ENCODE measurements at regions not wholly inside any gene's neighbourhood (a gene's known extent, or its start where the extent isn't known, plus 50 kb on each side); places are given as distances from the start of the nearest gene placed in this dataset.
"Not testable (repeated sequence)": the region's sequence is repeated elsewhere in the genome, so short reads cannot be mapped to it uniquely, and the experiment has no call there.

GRCh38 chr1:105260001-105260400 is 1510.3 kb downstream of the AMY1C start:
- H3K4me3 ChIP-seq (replicated peaks in 1 of 2; ENCODE audit: low read depth in 2 of 2, low read length in 2 of 2): no peak overlapping the region
- no peak for DNase-seq (ENCODE audit: low read depth in 2 of 2)
- TF ChIP-seq, protein P1, sequence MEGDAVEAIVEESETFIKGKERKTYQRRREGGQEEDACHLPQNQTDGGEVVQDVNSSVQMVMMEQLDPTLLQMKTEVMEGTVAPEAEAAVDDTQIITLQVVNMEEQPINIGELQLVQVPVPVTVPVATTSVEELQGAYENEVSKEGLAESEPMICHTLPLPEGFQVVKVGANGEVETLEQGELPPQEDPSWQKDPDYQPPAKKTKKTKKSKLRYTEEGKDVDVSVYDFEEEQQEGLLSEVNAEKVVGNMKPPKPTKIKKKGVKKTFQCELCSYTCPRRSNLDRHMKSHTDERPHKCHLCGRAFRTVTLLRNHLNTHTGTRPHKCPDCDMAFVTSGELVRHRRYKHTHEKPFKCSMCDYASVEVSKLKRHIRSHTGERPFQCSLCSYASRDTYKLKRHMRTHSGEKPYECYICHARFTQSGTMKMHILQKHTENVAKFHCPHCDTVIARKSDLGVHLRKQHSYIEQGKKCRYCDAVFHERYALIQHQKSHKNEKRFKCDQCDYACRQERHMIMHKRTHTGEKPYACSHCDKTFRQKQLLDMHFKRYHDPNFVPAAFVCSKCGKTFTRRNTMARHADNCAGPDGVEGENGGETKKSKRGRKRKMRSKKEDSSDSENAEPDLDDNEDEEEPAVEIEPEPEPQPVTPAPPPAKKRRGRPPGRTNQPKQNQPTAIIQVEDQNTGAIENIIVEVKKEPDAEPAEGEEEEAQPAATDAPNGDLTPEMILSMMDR (IDR thresholded peaks at IDR 0.05; ENCODE audit: low read depth, low read length): no peak

DNA sequence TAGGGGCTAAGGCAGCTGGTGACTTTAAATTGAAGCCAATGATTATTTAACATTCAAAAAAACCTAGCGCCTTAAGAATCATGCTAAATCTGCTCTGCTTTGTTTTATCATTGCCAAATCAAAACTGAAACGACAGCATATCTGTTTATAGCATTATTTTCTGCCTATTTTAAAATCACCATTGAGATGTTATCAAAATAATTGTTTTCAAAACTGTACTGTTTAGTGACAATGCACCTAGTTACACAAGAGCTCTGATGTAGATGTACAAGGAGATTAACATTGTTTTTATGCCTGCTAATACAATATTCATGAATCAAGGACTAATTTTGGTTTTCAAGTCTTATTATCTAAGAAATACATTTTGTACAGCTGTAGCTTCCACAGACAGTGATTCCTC is 1521.3 kb downstream of the AMY1C start:
- TF ChIP-seq, protein P1 (IDR thresholded peaks at IDR 0.05; ENCODE audit: low read depth, low read length): no peak
- no peak for DNase-seq (ENCODE audit: low read depth in 2 of 2)
- no peak overlapping the region for H3K4me3 ChIP-seq (replicated peaks in 1 of 2; ENCODE audit: low read depth in 2 of 2, low read length in 2 of 2)

DNA sequence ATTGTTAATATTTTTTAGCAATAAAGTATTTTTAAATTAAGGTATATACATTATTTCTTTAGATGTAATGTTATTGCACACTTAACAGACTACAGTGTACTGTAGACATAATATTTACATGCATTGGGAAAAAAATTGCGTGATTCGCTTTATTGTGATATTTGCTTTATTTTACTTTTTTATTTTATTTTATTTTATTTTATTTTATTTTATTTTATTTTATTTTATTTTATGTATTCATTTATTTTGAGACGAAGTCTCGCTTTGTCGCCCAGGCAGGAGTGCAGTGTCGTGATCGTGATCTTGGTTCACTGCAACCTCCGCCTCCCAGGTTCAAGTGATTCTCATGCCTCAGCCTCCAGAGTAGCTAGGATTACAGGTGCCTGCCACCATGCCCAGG is 1522.7 kb downstream of the AMY1C start:
- not testable (repeated sequence) for DNase-seq (ENCODE audit: low read depth in 2 of 2); H3K4me3 ChIP-seq (replicated peaks in 1 of 2; ENCODE audit: low read depth in 2 of 2, low read length in 2 of 2)

GRCh38 chr1:105294838-105295237 is 1545.1 kb downstream of the AMY1C start:
- no peak for DNase-seq (ENCODE audit: low read depth in 2 of 2)
- TF ChIP-seq, protein P1 (IDR thresholded peaks at IDR 0.05; ENCODE audit: low read depth, low read length): no peak
- no peak overlapping the region for H3K4me3 ChIP-seq (replicated peaks in 1 of 2; ENCODE audit: low read depth in 2 of 2, low read length in 2 of 2)

DNA sequence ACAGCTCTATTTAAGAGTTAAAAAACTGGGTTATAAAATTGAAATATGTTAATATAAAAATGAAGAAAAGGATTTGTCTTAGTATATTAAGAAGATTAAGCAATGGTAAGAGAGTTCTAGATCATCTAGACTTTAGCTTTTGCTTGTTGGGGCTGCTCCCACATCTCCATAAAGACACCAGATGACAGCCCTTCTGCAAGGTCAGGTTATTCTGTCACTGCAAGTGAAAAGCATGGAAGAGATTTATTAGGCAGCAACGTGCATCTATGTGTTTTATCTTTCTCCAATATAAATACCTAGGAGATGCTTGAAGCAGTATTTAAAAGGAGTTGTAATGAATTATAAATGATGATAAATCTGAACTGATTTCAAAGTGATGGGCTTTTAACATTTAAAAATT is 1560.4 kb downstream of the AMY1C start:
- no peak overlapping the region for H3K4me3 ChIP-seq (replicated peaks in 1 of 2; ENCODE audit: low read depth in 2 of 2, low read length in 2 of 2)
- no peak for DNase-seq (ENCODE audit: low read depth in 2 of 2)
- TF ChIP-seq, protein P1 (IDR thresholded peaks at IDR 0.05; ENCODE audit: low read depth, low read length): no peak

- no peak for DNase-seq (ENCODE audit: low read depth in 2 of 2)
- TF ChIP-seq, protein P1 (IDR thresholded peaks at IDR 0.05; ENCODE audit: low read depth, low read length): no peak
- no peak overlapping the region for H3K4me3 ChIP-seq (replicated peaks in 1 of 2; ENCODE audit: low read depth in 2 of 2, low read length in 2 of 2)
Measured at GRCh38 chr1:105317976-105318375, 1568.3 kb downstream of the AMY1C start.

DNA sequence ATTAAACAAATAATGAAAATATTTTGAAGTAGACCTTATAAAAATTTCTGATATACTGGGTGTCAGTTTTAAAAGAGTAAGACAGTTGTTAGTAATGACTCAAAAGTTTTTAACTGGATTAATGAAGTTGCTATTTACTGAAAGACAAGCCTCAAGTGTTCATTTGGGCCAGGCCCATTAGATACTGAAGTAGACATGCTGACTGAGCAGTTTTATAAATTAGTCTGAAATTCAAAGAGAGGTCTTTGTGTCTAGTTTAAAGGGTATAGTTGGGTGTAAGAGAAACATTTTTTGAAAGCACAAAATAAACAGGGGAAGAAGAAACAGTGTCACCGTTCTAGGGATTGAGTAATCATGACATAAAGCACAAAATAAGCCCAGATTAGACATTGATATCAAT is 1577.2 kb downstream of the AMY1C start:
- TF ChIP-seq, protein P1 (IDR thresholded peaks at IDR 0.05; ENCODE audit: low read depth, low read length): no peak
- no peak for DNase-seq (ENCODE audit: low read depth in 2 of 2)
- no peak overlapping the region for H3K4me3 ChIP-seq (replicated peaks in 1 of 2; ENCODE audit: low read depth in 2 of 2, low read length in 2 of 2)

Data from cardiac fibroblast (primary cell).